GM23338 (cell line): ENCODE measurements at regions not wholly inside any gene's neighbourhood (a gene's known extent, or its start where the extent isn't known, plus 50 kb on each side); places are given as distances from the start of the nearest gene placed in this dataset.

ENCODE experiments used
- CREB1 ChIP-seq: fragments of 250-450 bp; sonication (Bioruptor Pico); IDR thresholded peaks from 2 replicates; pipeline ENCODE4 v1.5.0; 2020; ENCODE audit warnings: low read depth, mild to moderate bottlenecking, moderate library complexity
- ETS1 ChIP-seq: IDR thresholded peaks from 2 replicates; pipeline ENCODE4 v1.6.1; 2016; ENCODE audit warnings: antibody characterized with exemption
- EZH2 ChIP-seq: fragments of 200-600 bp; sonication (generic); IDR thresholded peaks from one replicate; pipeline ENCODE4 v1.8.0; 2017; ENCODE audit warnings: antibody characterized with exemption, mild to moderate bottlenecking, low read depth; ENCODE audit not compliant: unreplicated experiment
- EZH2phosphoT487 ChIP-seq: fragments of 200-600 bp; sonication (generic); IDR thresholded peaks from one replicate; pipeline ENCODE4 v1.8.1; 2018; ENCODE audit warnings: antibody characterized with exemption; ENCODE audit not compliant: unreplicated experiment
- JUNB ChIP-seq: IDR thresholded peaks from one replicate; pipeline ENCODE4 v1.6.1; 2016; ENCODE audit warnings: antibody characterized with exemption; ENCODE audit not compliant: unreplicated experiment
- NANOG ChIP-seq: IDR thresholded peaks from 2 replicates; pipeline ENCODE4 v1.6.1; 2016; ENCODE audit warnings: antibody characterized with exemption, borderline replicate concordance
- POLR2AphosphoS5 ChIP-seq: IDR thresholded peaks from 2 replicates; pipeline ENCODE4 v1.6.1; 2016; ENCODE audit warnings: antibody characterized with exemption, low read depth
- STAT1 ChIP-seq: IDR thresholded peaks from one replicate; pipeline ENCODE4 v1.6.1; 2016; ENCODE audit warnings: antibody characterized with exemption; ENCODE audit not compliant: unreplicated experiment
- ZNF331 ChIP-seq: fragments of 250-450 bp; sonication (Bioruptor Pico); IDR thresholded peaks from 2 replicates; pipeline ENCODE4 v1.5.0; 2020; ENCODE audit warnings: low read depth, mild to moderate bottlenecking, moderate library complexity
- TF ChIP-seq, protein P1 (sequence below), 2 experiments: fragments of 200-600 bp in 1 of 2; sonication (generic) in 1 of 2; conservative IDR thresholded peaks; 2 replicates each; pipeline versions ENCODE4 v1.5.1 to v1.6.1; 2016 to 2017; ENCODE audit warnings: antibody characterized with exemption in 2 of 2, low read depth in 2 of 2, mild to moderate bottlenecking in 2 of 2, moderate library complexity in 1 of 2
- TF ChIP-seq, protein P2 (sequence below): IDR thresholded peaks from one replicate; pipeline ENCODE4 v1.6.1; 2018; ENCODE audit warnings: antibody characterized with exemption; ENCODE audit not compliant: unreplicated experiment
- TF ChIP-seq, protein P3 (sequence below): fragments of 250-450 bp; sonication (Bioruptor Pico); IDR thresholded peaks from 2 replicates; pipeline ENCODE4 v1.5.0; 2020; ENCODE audit warnings: mild to moderate bottlenecking, moderate library complexity

- TF ChIP-seq, protein P1, sequence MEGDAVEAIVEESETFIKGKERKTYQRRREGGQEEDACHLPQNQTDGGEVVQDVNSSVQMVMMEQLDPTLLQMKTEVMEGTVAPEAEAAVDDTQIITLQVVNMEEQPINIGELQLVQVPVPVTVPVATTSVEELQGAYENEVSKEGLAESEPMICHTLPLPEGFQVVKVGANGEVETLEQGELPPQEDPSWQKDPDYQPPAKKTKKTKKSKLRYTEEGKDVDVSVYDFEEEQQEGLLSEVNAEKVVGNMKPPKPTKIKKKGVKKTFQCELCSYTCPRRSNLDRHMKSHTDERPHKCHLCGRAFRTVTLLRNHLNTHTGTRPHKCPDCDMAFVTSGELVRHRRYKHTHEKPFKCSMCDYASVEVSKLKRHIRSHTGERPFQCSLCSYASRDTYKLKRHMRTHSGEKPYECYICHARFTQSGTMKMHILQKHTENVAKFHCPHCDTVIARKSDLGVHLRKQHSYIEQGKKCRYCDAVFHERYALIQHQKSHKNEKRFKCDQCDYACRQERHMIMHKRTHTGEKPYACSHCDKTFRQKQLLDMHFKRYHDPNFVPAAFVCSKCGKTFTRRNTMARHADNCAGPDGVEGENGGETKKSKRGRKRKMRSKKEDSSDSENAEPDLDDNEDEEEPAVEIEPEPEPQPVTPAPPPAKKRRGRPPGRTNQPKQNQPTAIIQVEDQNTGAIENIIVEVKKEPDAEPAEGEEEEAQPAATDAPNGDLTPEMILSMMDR (conservative IDR thresholded peaks at IDR 0.05; ENCODE audit: low read depth in 2 of 2): no peak
- TF ChIP-seq ETS1: no peak
- TF ChIP-seq EZH2: no peak
- TF ChIP-seq POLR2AphosphoS5: no peak
- no peak for TF ChIP-seq JUNB
- TF ChIP-seq EZH2phosphoT487: no peak
- TF ChIP-seq, protein P2, sequence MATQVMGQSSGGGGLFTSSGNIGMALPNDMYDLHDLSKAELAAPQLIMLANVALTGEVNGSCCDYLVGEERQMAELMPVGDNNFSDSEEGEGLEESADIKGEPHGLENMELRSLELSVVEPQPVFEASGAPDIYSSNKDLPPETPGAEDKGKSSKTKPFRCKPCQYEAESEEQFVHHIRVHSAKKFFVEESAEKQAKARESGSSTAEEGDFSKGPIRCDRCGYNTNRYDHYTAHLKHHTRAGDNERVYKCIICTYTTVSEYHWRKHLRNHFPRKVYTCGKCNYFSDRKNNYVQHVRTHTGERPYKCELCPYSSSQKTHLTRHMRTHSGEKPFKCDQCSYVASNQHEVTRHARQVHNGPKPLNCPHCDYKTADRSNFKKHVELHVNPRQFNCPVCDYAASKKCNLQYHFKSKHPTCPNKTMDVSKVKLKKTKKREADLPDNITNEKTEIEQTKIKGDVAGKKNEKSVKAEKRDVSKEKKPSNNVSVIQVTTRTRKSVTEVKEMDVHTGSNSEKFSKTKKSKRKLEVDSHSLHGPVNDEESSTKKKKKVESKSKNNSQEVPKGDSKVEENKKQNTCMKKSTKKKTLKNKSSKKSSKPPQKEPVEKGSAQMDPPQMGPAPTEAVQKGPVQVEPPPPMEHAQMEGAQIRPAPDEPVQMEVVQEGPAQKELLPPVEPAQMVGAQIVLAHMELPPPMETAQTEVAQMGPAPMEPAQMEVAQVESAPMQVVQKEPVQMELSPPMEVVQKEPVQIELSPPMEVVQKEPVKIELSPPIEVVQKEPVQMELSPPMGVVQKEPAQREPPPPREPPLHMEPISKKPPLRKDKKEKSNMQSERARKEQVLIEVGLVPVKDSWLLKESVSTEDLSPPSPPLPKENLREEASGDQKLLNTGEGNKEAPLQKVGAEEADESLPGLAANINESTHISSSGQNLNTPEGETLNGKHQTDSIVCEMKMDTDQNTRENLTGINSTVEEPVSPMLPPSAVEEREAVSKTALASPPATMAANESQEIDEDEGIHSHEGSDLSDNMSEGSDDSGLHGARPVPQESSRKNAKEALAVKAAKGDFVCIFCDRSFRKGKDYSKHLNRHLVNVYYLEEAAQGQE: no peak
- TF ChIP-seq CREB1 (CRISPR knock-in tag): no peak
- TF ChIP-seq ZNF331 (CRISPR knock-in tag): no peak
- TF ChIP-seq, protein P3, sequence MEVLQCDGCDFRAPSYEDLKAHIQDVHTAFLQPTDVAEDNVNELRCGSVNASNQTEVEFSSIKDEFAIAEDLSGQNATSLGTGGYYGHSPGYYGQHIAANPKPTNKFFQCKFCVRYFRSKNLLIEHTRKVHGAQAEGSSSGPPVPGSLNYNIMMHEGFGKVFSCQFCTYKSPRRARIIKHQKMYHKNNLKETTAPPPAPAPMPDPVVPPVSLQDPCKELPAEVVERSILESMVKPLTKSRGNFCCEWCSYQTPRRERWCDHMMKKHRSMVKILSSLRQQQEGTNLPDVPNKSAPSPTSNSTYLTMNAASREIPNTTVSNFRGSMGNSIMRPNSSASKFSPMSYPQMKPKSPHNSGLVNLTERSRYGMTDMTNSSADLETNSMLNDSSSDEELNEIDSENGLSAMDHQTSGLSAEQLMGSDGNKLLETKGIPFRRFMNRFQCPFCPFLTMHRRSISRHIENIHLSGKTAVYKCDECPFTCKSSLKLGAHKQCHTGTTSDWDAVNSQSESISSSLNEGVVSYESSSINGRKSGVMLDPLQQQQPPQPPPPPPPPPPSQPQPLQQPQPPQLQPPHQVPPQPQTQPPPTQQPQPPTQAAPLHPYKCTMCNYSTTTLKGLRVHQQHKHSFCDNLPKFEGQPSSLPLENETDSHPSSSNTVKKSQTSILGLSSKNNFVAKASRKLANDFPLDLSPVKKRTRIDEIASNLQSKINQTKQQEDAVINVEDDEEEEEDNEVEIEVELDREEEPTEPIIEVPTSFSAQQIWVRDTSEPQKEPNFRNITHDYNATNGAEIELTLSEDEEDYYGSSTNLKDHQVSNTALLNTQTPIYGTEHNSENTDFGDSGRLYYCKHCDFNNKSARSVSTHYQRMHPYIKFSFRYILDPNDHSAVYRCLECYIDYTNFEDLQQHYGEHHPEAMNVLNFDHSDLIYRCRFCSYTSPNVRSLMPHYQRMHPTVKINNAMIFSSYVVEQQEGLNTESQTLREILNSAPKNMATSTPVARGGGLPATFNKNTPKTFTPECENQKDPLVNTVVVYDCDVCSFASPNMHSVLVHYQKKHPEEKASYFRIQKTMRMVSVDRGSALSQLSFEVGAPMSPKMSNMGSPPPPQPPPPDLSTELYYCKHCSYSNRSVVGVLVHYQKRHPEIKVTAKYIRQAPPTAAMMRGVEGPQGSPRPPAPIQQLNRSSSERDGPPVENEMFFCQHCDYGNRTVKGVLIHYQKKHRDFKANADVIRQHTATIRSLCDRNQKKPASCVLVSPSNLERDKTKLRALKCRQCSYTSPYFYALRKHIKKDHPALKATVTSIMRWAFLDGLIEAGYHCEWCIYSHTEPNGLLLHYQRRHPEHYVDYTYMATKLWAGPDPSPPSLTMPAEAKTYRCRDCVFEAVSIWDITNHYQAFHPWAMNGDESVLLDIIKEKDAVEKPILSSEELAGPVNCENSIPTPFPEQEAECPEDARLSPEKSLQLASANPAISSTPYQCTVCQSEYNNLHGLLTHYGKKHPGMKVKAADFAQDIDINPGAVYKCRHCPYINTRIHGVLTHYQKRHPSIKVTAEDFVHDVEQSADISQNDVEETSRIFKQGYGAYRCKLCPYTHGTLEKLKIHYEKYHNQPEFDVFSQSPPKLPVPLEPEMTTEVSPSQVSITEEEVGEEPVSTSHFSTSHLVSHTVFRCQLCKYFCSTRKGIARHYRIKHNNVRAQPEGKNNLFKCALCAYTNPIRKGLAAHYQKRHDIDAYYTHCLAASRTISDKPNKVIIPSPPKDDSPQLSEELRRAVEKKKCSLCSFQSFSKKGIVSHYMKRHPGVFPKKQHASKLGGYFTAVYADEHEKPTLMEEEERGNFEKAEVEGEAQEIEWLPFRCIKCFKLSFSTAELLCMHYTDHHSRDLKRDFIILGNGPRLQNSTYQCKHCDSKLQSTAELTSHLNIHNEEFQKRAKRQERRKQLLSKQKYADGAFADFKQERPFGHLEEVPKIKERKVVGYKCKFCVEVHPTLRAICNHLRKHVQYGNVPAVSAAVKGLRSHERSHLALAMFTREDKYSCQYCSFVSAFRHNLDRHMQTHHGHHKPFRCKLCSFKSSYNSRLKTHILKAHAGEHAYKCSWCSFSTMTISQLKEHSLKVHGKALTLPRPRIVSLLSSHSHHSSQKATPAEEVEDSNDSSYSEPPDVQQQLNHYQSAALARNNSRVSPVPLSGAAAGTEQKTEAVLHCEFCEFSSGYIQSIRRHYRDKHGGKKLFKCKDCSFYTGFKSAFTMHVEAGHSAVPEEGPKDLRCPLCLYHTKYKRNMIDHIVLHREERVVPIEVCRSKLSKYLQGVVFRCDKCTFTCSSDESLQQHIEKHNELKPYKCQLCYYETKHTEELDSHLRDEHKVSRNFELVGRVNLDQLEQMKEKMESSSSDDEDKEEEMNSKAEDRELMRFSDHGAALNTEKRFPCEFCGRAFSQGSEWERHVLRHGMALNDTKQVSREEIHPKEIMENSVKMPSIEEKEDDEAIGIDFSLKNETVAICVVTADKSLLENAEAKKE (CRISPR knock-in tag): no peak
- TF ChIP-seq NANOG: no peak
- no peak for TF ChIP-seq STAT1
Measured at GRCh38 chr1:221001167-221001566, 121.9 kb downstream of the HLX start.
